H1 (cell line): ENCODE measurements at regions not wholly inside any gene's neighbourhood (a gene's known extent, or its start where the extent isn't known, plus 50 kb on each side); places are given as distances from the start of the nearest gene placed in this dataset.

Experiments
- ATF3 ChIP-seq: IDR thresholded peaks from 2 replicates; pipeline ENCODE4 v1.6.1; 2011; ENCODE audit warnings: low read depth, mild to moderate bottlenecking, low read length; ENCODE audit not compliant: insufficient read depth
- CTCF ChIP-seq, 3 experiments: IDR thresholded peaks; 1 replicate in 2 of 3; 2 replicates in 1 of 3; pipeline versions ENCODE4 v1.5.1 to v1.6.1; 2011; ENCODE audit warnings: low read length in 3 of 3, mild to moderate bottlenecking in 3 of 3, inconsistent platforms in 2 of 3, low read depth in 1 of 3, moderate library complexity in 1 of 3; ENCODE audit not compliant: insufficient read depth in 1 of 3; ENCODE audit errors: control extremely low read depth in 1 of 3
- MAX ChIP-seq: IDR thresholded peaks from 2 replicates; pipeline ENCODE4 v1.6.1; 2012; ENCODE audit warnings: inconsistent platforms
- SUZ12 ChIP-seq: fragments of 200-600 bp; sonication (generic); IDR thresholded peaks from 2 replicates; pipeline ENCODE4 v1.6.1; 2012; ENCODE audit warnings: mild to moderate bottlenecking, inconsistent platforms, low read length, moderate library complexity, mixed read lengths

- TF ChIP-seq CTCF (IDR thresholded peaks at IDR 0.05; ENCODE audit: control extremely low read depth in 1 of 3, insufficient read depth in 1 of 3, low read depth in 1 of 3, low read length in 3 of 3) (no peak), SUZ12 (no peak), MAX (no peak), ATF3 (no peak)
Observed at GRCh38 chr11:126133901-126134300, 71.2 kb upstream of the CDON start (continued).
